GM21423 (cell line): ENCODE measurements at regions not wholly inside any gene's neighbourhood (a gene's known extent, or its start where the extent isn't known, plus 50 kb on each side); places are given as distances from the start of the nearest gene placed in this dataset.

Source experiments
- ATAC-seq: cut with Tn5 transposase; IDR thresholded peaks from one replicate; pipeline ENCODE4 v1.9.1; 2021; ENCODE audit warnings: mild to moderate bottlenecking, moderate library complexity; ENCODE audit not compliant: unreplicated experiment

DNA sequence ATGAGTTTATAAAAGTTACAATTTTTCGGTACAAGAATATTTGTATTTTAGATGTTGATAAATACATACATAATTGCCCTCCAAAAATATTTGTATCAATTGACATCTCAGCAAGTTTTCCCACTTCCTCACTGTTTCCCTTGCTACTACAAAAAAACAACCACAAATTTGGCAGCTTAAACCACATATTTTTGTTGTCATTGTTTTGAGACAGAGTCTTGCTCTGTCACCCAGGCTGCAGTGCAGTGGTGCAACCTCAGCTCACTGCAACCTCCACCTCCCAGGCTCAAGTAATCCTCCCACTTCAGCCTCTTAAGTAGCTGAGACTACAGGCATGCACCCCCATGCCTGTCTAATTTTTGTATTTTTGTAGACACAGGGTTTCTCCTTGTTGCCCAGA, 162.8 kb upstream of the RARB start:
- no peak for ATAC-seq

DNA sequence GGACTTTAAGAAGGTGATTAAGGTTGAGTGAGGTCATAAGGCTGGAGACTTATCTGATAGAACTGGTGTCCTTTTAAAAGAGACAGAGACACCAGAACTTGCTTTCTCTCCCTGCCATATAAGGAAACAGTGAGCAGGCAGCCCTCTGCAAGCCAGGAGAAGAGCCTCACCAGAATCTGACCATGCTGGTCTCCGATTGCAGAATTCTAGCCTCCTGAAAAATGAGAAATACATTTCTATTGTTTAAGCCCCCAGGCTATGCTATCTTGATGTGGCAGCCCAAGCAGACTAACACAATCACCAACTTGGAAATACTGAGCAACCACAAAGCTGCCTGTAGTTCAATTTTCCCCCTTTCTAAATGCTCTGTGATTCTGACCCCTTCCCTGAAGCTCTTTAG, 161.4 kb upstream of the RARB start:
- no peak for ATAC-seq

DNA sequence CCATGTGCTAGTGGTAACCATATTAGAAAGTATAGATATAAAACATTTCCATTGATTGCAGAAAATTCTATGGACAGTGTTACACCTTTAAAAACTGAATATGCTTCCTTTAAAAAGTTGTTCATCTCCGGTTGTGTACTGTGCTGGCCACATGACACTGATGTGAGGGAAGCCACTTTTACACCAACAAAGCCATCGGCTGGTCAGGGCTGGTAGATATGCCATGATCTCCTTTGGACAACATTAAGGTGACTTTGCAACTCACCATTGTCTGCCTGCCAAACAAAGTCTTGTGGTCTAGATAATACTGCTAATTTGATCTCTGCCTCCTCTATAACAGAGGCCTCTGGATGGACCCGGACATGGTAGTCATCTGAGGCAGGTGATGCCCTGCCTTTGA, 156.0 kb upstream of the RARB start:
- no peak for ATAC-seq

DNA sequence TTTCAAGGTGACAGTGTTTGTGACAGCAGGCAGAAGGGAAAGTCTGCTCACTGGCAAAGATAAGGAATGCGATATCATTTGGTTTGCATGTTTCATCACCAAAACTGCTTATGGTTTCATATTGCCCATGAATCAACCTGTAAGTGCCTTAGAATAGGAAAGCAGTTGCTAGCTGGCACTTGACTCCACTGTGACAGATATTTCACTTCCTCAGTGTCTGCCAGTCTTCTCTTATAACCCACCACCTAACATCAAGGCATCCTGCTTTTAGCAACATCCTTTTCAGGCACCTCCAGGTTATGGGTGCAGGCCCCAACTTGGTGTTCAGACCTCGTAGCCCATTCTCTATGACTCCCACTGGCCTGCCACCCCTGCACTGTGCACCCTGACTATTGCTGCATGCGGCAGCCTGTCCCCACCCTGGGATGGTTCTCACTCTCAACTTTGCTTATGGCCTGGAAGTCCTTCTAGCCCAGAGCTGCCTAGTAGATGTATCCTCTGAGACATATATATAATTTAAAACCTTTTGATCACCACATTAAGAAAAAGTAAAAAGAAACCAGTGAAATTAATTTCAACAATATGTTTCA, 154.4 kb upstream of the RARB start:
- ATAC-seq: no peak

DNA sequence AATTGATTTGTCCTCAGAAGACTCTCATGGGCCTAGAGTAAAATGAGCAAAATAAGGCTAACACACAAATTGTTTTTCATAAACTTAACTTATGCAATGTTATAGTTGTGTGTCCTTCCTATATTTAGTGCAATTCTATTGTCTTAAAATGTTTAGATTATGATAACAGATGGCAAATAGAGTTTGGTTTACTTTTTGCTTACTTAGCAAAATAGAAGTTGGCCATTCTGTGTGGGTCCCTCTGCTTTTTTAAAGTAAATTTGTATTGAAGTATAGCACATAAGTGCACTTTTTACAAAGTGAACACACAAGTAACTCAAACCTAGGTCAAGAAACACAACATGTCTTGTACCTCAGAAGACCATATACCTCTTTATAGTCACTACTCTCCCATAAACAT, 150.6 kb upstream of the RARB start:
- ATAC-seq: no peak

DNA sequence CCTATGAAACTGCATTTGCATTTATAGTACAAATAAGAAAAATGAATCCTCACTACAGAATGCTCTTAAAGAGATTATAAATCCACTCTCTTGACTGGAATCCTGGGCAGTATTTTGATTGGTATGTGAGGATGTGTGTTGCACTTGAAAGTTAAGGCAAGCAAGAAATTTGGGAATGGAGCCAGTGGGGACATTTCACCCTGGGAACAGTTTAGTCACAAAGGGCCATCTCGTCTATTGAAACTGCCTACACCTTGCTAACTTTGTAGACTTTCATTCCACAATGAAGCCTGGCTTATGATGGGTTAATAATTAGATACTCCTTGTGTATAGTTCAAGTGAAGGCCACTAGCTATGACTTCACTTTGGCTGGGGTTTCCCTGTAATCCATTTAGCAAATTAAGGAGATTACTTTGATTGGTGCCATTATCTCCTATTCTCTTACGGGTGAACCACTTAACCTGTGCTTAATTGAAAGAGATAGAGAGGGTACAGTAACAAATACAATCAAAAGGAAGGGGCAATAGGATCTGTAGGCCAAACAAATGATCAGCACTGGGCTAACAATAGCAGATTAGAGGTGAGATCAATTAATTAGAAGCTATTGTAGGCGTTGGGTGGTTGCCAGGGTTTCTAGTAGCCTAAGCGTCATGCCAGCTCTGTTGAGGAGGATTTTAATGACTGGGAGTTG, 146.9 kb upstream of the RARB start:
- no peak for ATAC-seq

DNA sequence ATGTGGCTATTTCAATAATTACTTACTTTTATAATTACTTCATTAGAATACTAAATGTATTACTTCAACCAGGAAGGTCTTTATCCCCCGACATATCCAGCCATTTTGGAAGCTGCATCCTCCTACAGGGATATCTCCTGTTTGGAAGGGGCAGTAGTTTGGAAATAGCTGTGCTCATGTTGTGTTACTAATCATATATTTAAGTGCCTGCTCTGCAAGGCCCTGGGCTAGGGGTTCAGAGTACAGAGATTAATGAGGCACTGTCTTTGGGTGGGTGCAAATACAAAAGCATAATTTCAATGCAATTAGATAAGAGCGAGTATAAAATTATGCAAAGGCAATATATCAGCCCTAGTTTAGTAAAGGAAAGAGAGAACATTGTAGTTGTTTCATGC, 146.3 kb upstream of the RARB start:
- no peak for ATAC-seq

DNA sequence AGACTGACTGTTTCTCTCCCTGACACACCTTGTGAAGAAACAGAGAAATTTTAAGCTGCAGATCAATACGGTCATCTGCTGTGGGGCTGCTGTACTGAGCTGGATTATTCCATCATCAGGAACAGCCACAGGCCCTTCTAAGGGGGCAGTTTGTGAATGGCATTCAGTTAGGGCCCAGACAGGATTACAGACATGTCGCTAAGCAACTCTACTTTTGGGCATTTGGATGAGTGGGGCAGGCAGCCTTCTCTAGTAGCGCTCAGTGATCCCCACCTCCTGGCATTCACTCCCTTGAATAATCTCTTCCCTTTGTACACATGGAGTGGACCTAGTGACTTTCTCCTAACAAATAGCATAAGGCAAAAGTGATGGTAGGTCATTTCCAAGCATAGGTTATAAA, 144.4 kb upstream of the RARB start:
- no peak for ATAC-seq

DNA sequence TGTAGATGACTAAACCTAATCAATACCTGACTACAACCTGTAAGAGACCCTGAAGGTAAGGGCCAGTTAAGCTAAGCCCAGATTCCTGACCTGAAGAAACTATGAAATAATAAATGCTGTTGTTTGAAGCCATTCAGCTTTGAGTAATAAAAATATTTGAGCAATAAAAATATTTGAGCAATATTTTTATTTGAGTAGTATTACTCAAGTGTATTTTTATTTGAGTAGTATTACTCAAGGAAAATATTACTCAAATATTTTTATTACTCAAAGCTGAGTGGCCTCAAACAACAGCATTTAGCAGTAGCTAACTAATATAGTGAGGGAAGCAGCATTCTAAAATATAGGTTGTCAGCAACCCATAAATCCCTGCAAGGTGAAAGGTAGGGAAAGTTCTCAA, 143.8 kb upstream of the RARB start:
- ATAC-seq: no peak

DNA sequence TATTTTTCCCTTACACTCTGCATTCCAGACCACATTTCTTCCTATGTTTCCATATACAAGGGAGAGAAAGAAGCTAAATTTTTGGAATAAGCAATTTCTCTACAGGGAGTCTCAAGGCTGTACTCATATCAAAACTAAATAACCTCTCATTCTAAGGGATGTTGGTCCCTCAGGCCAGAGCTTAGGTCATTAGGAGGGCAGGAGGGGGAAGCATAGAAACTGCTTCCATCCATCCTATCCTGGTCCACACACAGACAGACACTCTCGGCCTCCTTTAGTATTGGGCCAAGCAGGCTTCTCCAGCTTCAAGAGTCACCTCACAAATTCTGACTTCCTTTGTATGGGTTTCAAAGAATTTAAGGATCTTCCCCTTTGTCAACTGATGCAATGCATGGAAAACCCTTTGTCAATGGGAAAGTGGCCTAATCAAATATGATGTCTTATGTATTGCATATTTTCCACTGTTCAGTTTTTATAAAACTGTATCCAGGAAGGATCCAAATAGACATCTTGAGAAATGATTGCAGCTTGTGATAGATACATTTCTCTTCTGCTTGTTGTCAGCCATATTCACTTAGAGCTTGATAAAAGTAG, 140.7 kb upstream of the RARB start:
- ATAC-seq: no peak

DNA sequence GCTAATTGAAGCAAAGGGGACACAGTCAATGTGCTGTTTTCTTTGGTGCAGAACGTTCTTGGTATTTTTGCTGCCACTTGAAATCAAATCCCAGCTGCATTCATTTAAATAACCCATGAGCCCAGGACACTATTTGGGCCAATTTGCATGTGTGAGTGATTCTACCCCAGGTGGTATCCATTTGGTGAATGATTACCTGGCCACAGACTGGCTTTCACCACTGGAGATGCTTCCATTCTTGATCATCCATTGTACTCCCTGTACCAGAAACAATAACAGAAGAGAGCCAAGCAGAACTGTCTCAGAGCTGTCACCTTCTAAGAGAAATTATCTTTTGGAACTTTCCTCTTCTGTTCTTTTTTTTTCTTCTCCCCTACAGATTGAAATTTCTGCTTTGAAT, 139.7 kb upstream of the RARB start:
- ATAC-seq: no peak

DNA sequence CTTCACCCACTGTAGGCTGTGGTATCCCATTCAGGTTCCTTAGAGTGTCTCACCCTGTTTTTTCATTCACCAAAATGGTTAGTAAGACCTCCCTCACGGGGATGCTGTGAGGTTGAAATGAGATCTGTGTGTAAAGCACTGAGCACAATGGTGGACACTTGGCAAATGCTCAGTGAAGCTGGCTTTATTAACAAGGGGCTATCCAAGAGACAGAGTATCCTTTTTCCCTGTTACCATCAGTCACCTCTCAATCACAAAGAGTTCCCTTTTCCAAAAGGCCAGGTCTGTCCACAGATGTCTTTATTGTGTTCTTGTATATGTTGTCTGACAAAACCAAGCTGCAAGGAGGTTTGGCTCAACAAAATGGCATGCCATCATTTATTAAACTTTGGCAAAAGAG, 138.9 kb upstream of the RARB start:
- no peak for ATAC-seq

DNA sequence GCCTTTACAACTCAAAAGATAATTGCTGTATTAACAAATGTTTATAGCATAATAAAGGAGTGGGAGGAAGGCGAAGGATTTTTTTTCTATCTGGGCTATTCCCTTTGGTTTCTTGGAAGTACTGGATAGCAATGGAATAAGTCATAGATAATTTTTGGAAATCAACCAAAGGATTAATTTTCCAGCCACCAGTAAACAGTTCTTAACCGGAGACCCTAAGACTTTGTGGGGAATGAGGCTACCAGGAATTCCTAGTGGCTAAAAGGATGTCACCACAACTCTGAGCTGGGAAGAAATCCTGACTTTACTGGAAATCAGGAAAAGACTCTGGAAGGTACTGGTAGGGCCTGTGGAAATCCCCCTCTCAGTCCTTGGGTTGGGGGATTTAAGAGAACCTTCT, 138.4 kb upstream of the RARB start:
- no peak for ATAC-seq

DNA sequence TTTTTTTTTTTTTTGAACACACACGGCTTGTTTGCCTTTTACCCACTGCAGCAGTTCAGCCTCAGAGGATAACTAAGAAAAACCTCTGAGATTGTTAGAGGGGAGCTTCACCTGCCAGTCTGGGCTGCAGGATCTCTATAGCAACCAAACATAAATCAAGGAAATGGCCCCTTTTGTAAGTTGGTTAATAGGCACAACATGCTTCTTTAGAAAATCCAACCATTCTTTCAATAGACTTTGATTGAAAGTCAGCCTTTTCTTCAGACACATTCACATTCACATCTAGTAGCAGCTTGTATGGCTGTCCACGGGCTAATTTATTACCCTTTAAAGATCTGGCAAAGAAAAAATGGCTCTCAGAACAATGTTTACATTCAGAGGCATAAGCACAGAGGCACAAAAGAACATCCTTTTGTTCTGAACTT, 136.6 kb upstream of the RARB start:
- no peak for ATAC-seq

DNA sequence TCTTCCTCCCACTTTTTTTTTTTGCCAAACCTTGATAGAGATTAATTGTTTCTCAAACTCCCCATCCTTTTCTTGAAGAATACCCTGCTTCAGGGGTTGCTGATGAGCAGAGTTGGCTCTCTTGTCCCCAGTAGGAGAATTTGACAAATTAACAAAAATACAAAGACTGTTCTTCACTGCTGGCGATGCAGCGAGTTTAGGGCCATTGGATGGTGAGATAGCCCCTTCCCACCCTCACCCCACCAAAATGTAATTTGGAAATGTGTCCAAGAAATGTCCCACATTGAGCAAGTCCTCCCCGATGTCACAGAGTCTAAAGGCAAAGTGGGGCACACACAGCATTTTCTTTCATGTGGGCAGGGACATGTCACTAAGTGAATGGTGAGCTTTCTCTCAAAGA, 136.0 kb upstream of the RARB start:
- no peak for ATAC-seq

DNA sequence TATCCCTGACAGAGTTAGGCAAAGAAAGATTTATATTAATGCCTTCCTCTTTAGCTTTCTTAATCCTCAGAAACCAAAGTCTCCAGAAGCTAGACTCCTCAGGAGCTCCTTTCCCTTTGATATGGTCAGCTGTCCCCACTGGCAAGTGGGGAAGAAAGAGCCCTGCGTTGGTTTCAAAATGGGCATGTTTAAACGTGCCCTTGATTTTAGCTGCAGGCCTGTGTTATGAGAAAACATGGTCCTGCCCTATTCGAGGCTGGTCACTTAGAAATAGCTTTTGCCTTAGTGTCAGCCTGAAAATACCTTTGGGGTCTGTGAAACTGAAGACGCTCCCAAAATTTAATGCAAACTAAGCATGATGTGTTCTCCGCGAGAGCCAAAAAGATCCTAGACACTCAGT, 135.5 kb upstream of the RARB start:
- no peak for ATAC-seq

DNA sequence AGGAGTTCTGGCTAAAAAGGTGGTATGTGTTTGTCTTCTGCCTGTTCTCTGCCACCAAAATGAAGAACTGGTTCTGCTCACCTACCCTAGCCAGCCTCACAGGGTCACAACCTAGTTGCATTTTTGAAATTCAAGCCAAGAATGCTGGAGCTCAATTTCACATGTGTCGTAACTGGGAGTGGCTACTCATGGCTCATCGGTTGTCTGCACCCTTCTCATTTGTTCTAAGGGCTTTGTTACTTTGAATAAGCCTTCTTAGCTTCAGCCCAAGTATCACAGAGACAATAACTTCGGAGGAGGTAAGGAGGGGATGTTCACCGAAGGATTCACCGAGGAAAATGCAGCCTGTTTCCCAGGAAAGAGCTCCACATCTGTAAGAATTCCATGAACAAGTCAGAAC, 134.3 kb upstream of the RARB start:
- no peak for ATAC-seq

DNA sequence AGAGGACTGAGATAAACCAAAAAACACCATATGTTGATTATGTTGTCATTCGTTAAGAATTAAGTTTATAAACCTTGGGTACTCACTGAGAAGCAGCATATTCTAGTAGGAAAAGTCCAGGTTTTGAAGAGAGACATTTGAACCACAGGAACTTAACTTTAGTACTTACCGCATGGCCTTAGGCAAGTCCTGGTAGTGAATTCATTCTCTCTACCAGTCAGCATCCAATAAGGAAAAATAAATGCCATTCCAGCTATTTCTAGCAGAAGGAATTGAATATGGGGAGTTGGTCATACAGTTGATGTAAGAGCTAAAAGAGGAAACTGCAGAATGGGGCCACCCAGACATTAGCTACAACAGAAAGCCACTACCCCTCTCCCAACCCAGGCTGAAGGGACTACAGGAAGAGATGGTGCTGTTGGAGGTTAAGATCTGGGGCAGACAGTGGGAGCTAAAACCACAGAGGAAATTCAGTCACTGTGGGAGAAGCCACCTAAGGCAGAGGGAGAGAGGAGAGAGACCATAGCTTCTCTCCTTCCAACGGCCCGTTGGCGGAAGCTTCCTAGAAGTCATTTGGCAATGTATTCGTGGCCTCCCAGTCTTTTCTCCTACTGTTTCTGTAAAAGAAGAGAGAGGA, 133.8 kb upstream of the RARB start:
- ATAC-seq: no peak

DNA sequence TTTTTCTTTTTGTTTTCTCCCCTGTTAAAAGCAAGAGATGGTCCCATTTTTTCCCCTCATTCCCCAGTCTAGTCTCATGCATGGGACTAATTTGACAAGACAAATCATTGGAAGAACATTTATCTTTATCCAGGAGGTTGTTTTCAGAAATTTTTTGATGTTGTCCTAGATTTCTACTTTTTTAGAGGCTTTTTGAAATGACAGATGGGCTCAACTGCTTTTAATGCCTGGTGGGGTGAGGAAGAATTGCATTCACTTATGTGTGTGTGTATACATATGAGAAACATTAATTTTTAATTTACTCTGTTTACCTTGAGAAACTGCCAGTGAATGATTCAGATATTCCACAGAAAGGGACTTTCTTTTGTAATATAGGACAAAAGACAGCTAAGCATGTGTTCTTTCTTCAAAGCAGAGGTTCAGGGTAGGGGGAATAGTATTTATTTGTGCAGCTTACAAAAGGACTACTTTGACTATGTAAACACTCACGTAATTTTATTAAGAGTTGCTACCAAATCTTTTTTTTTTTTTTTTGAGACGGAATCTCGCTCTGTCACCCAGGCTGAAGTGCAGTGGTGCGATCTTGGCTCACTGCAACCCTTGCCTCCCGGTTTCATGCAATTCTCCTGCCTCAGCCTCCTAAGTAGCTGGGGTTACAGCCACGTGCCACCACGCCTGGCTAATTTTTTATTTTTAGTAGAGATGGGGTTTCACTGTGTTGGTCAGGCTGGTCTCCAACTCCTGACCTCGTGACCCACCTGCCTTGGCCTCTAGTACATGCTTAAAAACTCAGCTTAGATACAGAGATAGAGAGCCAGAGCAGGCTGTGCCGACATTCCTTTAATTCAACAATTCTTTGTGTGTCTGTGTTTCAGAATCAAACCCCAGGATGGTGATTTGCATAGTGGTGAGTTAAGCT, 130.1 kb upstream of the RARB start:
- no peak for ATAC-seq

DNA sequence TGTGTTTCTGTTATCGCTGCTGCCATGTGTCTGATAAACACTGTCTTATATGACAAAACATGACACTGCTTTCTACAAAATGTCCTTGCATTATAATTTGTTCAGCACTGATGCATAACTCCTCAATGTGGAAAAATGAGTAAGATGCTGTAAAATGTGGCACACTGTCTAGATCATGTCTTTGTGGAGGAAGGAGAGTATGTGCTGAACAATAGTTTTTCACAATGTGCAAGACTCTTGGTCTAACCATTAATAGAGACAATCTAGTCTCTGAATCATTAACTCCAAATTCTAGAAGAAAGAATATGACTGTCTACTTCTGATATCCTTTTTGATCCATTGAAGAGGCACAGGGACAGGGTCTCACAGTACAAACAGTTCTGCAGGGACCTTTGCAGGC, 127.9 kb upstream of the RARB start:
- no peak for ATAC-seq

DNA sequence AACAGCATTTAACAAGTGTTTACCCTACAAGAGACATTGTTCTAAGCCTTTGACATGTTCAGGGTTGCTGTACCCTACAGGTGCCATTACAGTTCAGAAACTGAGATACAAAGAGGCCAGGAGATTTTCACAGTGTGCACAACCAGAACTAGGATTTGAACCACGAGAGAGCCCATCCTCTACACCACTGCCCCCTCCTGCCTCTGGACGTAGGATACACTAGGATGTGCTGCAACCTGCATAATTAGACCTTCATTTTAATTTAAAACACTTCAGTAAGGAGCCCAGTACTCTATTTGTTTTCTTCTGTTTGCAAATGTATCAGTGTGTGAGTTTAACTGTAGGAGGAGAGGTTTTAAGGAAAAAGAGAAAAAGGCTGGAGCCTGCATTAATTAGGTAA, 123.1 kb upstream of the RARB start:
- ATAC-seq: no peak
